Mucosa of descending colon (tissue), 3 donors: ENCODE measurements at regions not wholly inside any gene's neighbourhood (a gene's known extent, or its start where the extent isn't known, plus 50 kb on each side); places are given as distances from the start of the nearest gene placed in this dataset.
A peak's percentile ranks its signal among the peaks of the same experiment; 100 is the strongest.

Experiments
- ATAC-seq: fragments of 200-7000 bp; cut with Tn5 transposase; one replicate; pipeline ENCODE4 v1.9.1; 2020; ENCODE audit warnings: mild to moderate bottlenecking, moderate library complexity
- DNase-seq, 3 donors: peaks; one replicate each; pipeline ENCODE4 v3.0.0-alpha.2; 2020
- H3K36me3 ChIP-seq: fragments of 200-600 bp; one replicate; pipeline ENCODE4 v1.8.0; 2021; ENCODE audit warnings: low read depth, mild to moderate bottlenecking
- H3K4me1 ChIP-seq: fragments of 200-600 bp; one replicate; pipeline ENCODE4 v1.8.0; 2021; ENCODE audit warnings: low read depth, mild to moderate bottlenecking
- H3K4me3 ChIP-seq: fragments of 200-600 bp; one replicate; pipeline ENCODE4 v1.8.0; 2021; ENCODE audit warnings: mild to moderate bottlenecking
- H3K9me3 ChIP-seq: fragments of 200-600 bp; one replicate; pipeline ENCODE4 v1.8.0; 2021; ENCODE audit warnings: mild to moderate bottlenecking
- intact Hi-C, 2 donors: fragments of 100-400 bp; cut with DNase I in 1 of 2; cut with micrococcal nuclease in 1 of 2; formaldehyde crosslinking; loops; one replicate each; pipeline versions ENCODE4 v1.11.0 to v1.11.1; 2022; cut with DNase I, micrococcal nuclease
- TF ChIP-seq, protein P1 (sequence below): fragments of 200-600 bp; IDR thresholded peaks from one replicate; pipeline ENCODE4 v1.8.0; 2022; ENCODE audit warnings: antibody characterized with exemption, mild to moderate bottlenecking
- donor health status: DM: no; HTN: no; CAD: no; lungs with moderate emphysema.
- donor health status: DM: no; HTN: no; CAD: no.
- donor health status: DM: no; HTN: yes; CAD: no.

DNA sequence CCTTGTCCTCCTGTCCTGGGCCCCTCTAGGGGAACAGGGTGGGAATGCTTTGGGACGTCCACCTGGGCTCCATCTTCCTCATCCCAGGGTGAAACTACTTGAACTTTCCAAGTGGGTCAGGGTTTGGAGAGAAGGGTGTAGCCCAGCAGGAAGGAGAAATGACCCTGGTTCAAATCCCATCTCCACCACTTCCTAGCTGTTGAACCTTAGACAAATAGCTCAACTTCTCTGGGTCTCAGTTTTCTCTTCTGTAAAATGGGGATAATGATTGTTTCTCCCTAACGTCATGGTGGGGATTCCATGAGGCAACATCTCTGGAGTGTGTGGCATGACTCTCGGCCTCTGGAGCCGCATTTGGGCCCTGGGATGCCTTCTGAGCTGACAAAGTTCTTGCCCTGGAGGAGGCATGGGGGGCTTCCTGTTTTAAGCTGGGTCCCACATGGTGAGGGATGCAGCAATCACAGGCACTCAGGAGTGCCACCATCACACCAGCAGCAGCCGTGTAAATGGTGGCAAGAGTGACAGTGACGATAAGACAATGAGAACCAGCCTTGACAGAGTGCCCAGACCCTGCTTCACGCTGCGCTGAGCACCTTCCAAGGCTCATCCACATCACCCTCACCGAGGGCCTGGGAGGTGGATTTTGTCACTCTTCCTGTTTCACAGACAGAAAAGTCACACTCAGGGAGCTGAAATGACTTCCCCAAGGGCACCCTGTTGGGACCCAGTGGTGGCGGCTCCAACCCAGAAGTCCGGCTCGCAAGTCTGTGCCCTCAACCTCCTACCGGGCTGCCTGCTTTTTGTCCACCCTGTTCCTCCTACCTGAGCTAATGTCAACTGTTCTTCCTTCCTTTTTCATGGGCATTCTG, 69.5 kb upstream of the IER5L start:
- Histone ChIP-seq H3K4me1 (no peaks in the 10 kb centered on the region), H3K36me3 (no peaks in the 10 kb centered on the region), H3K9me3 (no peaks in the 10 kb centered on the region), H3K4me3 (no peak overlapping the region)
- TF ChIP-seq, protein P1, sequence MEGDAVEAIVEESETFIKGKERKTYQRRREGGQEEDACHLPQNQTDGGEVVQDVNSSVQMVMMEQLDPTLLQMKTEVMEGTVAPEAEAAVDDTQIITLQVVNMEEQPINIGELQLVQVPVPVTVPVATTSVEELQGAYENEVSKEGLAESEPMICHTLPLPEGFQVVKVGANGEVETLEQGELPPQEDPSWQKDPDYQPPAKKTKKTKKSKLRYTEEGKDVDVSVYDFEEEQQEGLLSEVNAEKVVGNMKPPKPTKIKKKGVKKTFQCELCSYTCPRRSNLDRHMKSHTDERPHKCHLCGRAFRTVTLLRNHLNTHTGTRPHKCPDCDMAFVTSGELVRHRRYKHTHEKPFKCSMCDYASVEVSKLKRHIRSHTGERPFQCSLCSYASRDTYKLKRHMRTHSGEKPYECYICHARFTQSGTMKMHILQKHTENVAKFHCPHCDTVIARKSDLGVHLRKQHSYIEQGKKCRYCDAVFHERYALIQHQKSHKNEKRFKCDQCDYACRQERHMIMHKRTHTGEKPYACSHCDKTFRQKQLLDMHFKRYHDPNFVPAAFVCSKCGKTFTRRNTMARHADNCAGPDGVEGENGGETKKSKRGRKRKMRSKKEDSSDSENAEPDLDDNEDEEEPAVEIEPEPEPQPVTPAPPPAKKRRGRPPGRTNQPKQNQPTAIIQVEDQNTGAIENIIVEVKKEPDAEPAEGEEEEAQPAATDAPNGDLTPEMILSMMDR, result no peak
- no peak for ATAC-seq
- intact Hi-C loops, result no loop called here
- DNase-seq, result peak in 1 of 3 donors; percentile 4

DNA sequence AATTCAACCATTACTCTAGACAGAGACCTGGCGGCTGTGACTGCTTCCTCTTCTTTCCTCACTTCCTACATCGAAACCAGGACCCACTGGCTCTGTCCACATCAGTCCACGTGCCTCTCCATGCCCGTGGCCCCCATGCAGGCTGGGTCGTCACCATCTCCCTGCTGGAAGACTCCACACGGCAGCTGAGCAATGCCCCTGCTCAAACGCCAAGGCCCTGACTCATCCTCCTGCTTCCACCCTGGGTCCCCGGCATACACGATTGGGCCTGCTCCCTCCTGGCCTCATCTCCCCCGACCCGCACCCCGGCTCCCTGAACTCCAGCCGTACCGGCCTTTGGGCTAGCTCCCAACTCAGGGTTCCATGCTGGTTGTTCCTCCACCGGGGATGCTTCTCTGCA, 67.2 kb upstream of the IER5L start:
- H3K36me3 ChIP-seq, result no peaks in the 10 kb centered on the region
- intact Hi-C loops, result no loop called here
- TF ChIP-seq, protein P1, result no peak
- H3K9me3 ChIP-seq, result no peaks in the 10 kb centered on the region
- no peak overlapping the region for H3K4me3 ChIP-seq
- peak in 2 of 3 donors; percentile 15 to 33 for DNase-seq
- no peaks in the 10 kb centered on the region for H3K4me1 ChIP-seq
- ATAC-seq, result no peak

DNA sequence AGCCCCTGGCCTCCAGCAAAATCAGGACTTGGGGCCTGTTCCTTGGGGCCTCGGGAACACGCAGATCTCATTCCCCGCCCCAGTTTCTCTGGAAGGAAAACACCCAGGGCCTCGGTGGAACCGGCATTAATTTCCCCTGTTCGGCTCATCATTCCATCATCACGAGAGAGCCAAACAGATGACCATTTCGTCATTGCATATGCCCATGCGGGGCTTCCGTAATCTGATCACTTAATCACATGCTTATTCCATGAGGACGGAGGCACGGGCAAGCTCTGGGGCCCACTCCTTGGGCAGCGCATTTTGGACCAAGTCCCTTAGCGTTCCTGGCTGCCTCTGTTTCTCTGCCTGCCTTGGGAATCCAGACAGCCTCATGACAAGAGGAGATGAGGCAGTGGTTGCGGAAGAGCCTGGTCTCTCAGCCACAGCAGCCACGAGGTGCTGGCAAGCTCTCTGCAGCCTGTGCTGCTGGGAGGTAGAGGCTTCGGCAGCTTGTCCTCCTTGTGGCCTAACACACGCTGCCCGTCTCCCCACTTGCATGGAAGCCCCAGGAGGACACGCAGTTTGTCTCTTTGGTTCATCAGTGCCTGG, 65.0 kb upstream of the IER5L start:
- ATAC-seq (peak; percentile 17), DNase-seq (peak in 2 of 3 donors; percentile 14 to 53)
- H3K4me3 ChIP-seq, result no peak overlapping the region
- H3K36me3 ChIP-seq, result no peaks in the 10 kb centered on the region
- TF ChIP-seq, protein P1, result no peak
- H3K9me3 ChIP-seq, result no peaks in the 10 kb centered on the region
- intact Hi-C loops, result no loop called here
- H3K4me1 ChIP-seq, result no peaks in the 10 kb centered on the region

DNA sequence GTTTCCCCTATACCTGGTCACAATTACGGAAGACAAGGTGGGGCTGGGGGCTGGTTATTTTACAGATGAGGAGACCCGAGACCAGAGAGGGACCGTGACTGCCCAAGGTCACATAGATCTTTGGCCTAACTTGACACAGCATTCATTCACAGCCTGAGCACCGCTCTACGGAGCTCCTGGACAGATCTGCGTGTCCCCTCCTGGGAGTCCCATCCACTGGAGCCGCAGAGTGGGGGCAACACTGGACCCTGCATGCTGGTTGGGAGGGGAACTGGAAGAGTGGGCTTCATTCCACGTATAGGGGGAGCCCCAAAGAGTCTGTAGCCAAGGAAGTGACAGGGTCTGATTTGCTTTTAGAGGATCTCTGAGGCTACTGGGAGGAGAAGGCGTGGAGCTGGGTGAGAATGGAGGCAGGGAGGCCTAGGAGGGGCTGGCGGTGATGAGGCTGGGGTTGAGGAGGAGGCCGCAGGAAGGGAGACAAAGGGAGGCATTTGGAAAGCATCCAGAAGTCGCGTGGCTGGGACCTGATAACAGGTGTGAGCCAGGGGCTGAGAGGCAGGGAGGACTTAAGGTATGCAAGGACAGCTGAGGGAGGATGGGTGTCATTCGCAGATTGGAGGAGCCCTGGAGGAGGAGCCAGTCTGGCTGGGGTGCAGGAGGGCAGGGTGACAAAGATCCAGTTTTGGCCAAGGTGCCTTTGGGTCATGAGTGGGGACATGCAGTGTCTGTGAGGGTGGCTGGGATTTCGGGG, 64.3 kb upstream of the IER5L start:
- TF ChIP-seq, protein P1, result no peak
- Histone ChIP-seq H3K9me3 (no peaks in the 10 kb centered on the region), H3K4me1 (no peaks in the 10 kb centered on the region), H3K4me3 (no peak overlapping the region), H3K36me3 (no peaks in the 10 kb centered on the region)
- intact Hi-C loops, result no loop called here
- no peak for ATAC-seq
- DNase-seq, result peak in 2 of 3 donors; percentile 8 to 22

DNA sequence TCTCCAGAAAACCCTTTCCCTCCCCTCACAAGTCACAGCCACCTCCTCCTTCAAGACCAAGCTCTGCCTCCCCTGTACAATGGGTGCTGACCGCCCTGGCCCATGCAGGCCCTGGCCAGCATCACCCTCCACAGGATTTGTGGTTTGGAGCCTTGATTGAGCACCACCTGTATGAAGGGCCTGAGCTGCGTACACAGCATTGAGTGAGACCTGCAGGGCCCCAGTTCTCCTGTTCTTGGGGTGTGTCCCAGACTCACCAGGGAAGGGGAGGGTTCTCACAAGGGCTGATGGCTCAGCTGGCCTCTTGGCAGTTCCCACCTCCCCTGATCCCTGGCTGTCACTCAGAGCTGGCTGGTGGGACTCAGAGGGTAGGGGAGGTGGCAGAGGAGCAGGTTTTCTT, 63.7 kb upstream of the IER5L start:
- Histone ChIP-seq H3K36me3 (no peaks in the 10 kb centered on the region), H3K9me3 (no peaks in the 10 kb centered on the region), H3K4me3 (no peak overlapping the region), H3K4me1 (no peaks in the 10 kb centered on the region)
- ATAC-seq, result no peak
- DNase-seq, result peak in 2 of 3 donors; percentile 4 to 16
- intact Hi-C loops, result no loop called here
- TF ChIP-seq, protein P1, result no peak
